ENCODE measurements at regions not wholly inside any gene's neighbourhood (a gene's known extent, or its start where the extent isn't known, plus 50 kb on each side); places are given as distances from the start of the nearest gene placed in this dataset.

DNA sequence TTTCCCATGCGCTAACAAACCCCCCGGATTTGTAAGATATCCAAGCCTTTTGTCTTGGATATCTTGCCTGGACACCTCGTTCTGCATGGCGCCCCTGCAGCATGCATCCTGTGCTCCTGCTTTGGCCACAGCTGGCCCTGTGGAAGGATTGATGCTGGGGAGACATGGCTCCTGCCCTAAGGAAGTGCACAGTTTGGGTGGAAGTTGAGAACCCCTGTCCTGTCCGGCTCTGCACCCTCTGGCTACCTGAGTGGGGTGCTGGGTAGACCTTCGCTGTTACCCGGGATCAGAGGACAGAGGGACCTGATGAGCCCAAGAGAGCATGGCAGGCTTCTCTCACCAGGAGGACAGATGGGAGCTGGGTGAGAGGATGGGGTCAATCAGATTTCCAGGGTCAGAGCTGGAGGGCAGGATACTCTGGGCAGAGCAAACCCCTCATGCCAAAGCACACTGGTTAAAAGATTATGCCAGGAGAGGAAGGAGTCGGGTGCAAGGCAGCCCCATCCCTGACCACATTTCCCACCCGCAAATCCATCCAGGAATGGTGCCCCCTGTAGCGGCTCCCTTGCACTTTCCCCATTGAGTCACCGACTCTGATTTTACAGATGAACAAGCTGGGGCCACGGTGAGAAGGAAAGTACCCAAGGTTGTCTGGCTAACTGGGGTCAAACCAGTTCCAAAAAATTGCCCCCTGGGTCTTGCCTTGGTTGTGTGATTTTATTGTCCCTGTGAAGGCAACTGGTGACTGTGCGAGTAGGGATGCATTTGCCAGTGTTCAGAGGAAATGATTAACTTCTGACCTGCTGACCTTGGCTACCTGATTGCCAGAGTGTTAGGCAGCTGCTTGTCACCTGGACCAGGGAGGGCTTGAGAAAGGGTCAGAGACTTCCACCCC is 290.1 kb upstream of the ZMIZ1 start:
- TF ChIP-seq, protein P1, sequence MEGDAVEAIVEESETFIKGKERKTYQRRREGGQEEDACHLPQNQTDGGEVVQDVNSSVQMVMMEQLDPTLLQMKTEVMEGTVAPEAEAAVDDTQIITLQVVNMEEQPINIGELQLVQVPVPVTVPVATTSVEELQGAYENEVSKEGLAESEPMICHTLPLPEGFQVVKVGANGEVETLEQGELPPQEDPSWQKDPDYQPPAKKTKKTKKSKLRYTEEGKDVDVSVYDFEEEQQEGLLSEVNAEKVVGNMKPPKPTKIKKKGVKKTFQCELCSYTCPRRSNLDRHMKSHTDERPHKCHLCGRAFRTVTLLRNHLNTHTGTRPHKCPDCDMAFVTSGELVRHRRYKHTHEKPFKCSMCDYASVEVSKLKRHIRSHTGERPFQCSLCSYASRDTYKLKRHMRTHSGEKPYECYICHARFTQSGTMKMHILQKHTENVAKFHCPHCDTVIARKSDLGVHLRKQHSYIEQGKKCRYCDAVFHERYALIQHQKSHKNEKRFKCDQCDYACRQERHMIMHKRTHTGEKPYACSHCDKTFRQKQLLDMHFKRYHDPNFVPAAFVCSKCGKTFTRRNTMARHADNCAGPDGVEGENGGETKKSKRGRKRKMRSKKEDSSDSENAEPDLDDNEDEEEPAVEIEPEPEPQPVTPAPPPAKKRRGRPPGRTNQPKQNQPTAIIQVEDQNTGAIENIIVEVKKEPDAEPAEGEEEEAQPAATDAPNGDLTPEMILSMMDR (conservative IDR thresholded peaks at IDR 0.05) = no peak
- TF ChIP-seq EZH2 (IDR thresholded peaks at IDR 0.05; ENCODE audit: low read depth) = no peak

Measured in PC-9 (cell line).